ENCODE measurements at regions not wholly inside any gene's neighbourhood (a gene's known extent, or its start where the extent isn't known, plus 50 kb on each side); places are given as distances from the start of the nearest gene placed in this dataset.

DNA sequence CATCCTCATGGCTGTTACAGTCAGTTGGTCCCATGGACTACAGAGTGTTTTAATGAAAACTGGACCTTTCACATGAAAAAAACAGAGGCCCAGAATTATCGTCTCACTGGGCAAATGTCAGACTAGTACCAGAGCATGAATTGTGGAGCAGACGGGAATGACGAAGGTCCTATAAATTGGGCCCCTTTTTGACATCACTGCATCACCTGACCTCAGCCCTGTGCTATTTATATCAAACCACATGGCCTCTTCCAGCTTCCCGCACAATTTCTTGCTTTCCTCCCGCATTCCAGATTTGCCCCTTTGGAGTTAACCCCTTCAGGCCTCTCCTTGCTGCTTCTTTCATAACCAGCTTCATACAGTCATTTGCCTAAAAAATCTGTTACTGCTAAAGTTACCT lies 301.7 kb downstream of the ATPSCKMT start:
- Histone ChIP-seq H3K79me2 (ENCODE audit: low read depth) (no peaks in the 10 kb centered on the region), H3K4me1 (replicated peaks; ENCODE audit: insufficient read depth) (peaks cover 15% of the 10 kb centered on the region), H3K27me3 (ENCODE audit: insufficient read depth, low read depth) (no peaks in the 10 kb centered on the region), H3K9me2 (ENCODE audit: insufficient read depth) (no peaks in the 10 kb centered on the region), H3F3A (ENCODE audit: insufficient read depth, low read depth) (peaks cover 15% of the 10 kb centered on the region), H3K27ac (peak overlapping the region; percentile 33), H3K9me3 (ENCODE audit: insufficient read depth, low read depth) (no peaks in the 10 kb centered on the region), H4K20me1 (ENCODE audit: insufficient read depth) (no peaks in the 10 kb centered on the region), H3K4me3 (no peak overlapping the region), H3K4me2 (no peak overlapping the region), H2AFZ (no peak overlapping the region; the same call in 1 of the 2 replicates), H3K36me3 (ENCODE audit: low read depth) (no peaks in the 10 kb centered on the region)
- DNase-seq: no peak
- ChIA-PET CTCF (no interaction called here), POLR2A (ENCODE audit: unreplicated experiment) (no interaction called here)
- no peak for TF ChIP-seq EZH2 (IDR thresholded peaks at IDR 0.05; ENCODE audit: low read depth)
- TF ChIP-seq, protein P1, sequence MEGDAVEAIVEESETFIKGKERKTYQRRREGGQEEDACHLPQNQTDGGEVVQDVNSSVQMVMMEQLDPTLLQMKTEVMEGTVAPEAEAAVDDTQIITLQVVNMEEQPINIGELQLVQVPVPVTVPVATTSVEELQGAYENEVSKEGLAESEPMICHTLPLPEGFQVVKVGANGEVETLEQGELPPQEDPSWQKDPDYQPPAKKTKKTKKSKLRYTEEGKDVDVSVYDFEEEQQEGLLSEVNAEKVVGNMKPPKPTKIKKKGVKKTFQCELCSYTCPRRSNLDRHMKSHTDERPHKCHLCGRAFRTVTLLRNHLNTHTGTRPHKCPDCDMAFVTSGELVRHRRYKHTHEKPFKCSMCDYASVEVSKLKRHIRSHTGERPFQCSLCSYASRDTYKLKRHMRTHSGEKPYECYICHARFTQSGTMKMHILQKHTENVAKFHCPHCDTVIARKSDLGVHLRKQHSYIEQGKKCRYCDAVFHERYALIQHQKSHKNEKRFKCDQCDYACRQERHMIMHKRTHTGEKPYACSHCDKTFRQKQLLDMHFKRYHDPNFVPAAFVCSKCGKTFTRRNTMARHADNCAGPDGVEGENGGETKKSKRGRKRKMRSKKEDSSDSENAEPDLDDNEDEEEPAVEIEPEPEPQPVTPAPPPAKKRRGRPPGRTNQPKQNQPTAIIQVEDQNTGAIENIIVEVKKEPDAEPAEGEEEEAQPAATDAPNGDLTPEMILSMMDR (conservative IDR thresholded peaks at IDR 0.05): no peak
- no TSS peak for BruUV-seq (replicated peaks)
- intact Hi-C loops (cut with micrococcal nuclease; ENCODE audit: unreplicated experiment): no loop called here

GRCh38 chr5:9947225-9947714 lies 302.4 kb downstream of the ATPSCKMT start:
- ChIA-PET POLR2A (ENCODE audit: unreplicated experiment) (no interaction called here), CTCF (no interaction called here)
- intact Hi-C loops (cut with micrococcal nuclease; ENCODE audit: unreplicated experiment): no loop called here
- H3K9me2 ChIP-seq (ENCODE audit: insufficient read depth): no peaks in the 10 kb centered on the region
- no peak overlapping the region for H3K4me3 ChIP-seq
- no TSS peak for BruUV-seq (replicated peaks)
- H3K27ac ChIP-seq: peak overlapping the region; percentile 55
- H3K4me2 ChIP-seq: no peak overlapping the region
- H3K79me2 ChIP-seq (ENCODE audit: low read depth): no peaks in the 10 kb centered on the region
- H3K36me3 ChIP-seq (ENCODE audit: low read depth): no peaks in the 10 kb centered on the region
- peaks cover 15% of the 10 kb centered on the region for H3K4me1 ChIP-seq (replicated peaks; ENCODE audit: insufficient read depth)
- peak in 1 of 2 experiments; percentile 84 for DNase-seq
- peak overlapping the region; percentile 1; the same call in 1 of the 2 replicates for H2AFZ ChIP-seq
- no peaks in the 10 kb centered on the region for H3K9me3 ChIP-seq (ENCODE audit: insufficient read depth, low read depth)
- peaks cover 15% of the 10 kb centered on the region for H3F3A ChIP-seq (ENCODE audit: insufficient read depth, low read depth)
- no peaks in the 10 kb centered on the region for H3K27me3 ChIP-seq (ENCODE audit: insufficient read depth, low read depth)
- TF ChIP-seq EZH2 (IDR thresholded peaks at IDR 0.05; ENCODE audit: low read depth): no peak
- TF ChIP-seq, protein P1 (conservative IDR thresholded peaks at IDR 0.05): no peak
- H4K20me1 ChIP-seq (ENCODE audit: insufficient read depth): no peaks in the 10 kb centered on the region

GRCh38 chr5:9932770-9933169 lies 302.6 kb upstream of the TAS2R1 start:
- DNase-seq: no peak
- Histone ChIP-seq H3K36me3 (ENCODE audit: low read depth) (no peaks in the 10 kb centered on the region), H3K4me3 (no peak overlapping the region), H3K9me3 (ENCODE audit: insufficient read depth, low read depth) (no peaks in the 10 kb centered on the region; the same call in 1 of the 2 replicates), H3F3A (ENCODE audit: insufficient read depth, low read depth) (peaks cover 8% of the 10 kb centered on the region), H3K27ac (no peak overlapping the region), H4K20me1 (ENCODE audit: insufficient read depth) (no peaks in the 10 kb centered on the region), H3K4me1 (replicated peaks; ENCODE audit: insufficient read depth) (peaks cover 8% of the 10 kb centered on the region), H3K79me2 (ENCODE audit: low read depth) (no peaks in the 10 kb centered on the region), H3K27me3 (ENCODE audit: insufficient read depth, low read depth) (no peaks in the 10 kb centered on the region), H3K9me2 (ENCODE audit: insufficient read depth) (no peaks in the 10 kb centered on the region), H3K4me2 (no peak overlapping the region), H2AFZ (no peak overlapping the region)
- ChIA-PET POLR2A (ENCODE audit: unreplicated experiment) (no interaction called here), CTCF (no interaction called here)
- TF ChIP-seq EZH2 (IDR thresholded peaks at IDR 0.05; ENCODE audit: low read depth): no peak
- TF ChIP-seq, protein P1 (conservative IDR thresholded peaks at IDR 0.05): no peak
- intact Hi-C loops (cut with micrococcal nuclease; ENCODE audit: unreplicated experiment): no loop called here
- BruUV-seq (replicated peaks): no TSS peak
